SK-MEL-5 (cell line): ENCODE measurements at regions not wholly inside any gene's neighbourhood (a gene's known extent, or its start where the extent isn't known, plus 50 kb on each side); places are given as distances from the start of the nearest gene placed in this dataset.
"Not testable (repeated sequence)": the region's sequence is repeated elsewhere in the genome, so short reads cannot be mapped to it uniquely, and the experiment has no call there.

Source experiments
- DNase-seq: peaks from one replicate; pipeline ENCODE4 v3.0.0-alpha.2; 2016; ENCODE audit warnings: low read depth, low spot score
- in situ Hi-C: cut with HindIII; loops from 2 replicates; pipeline ENCODE4 v1.10.0; 2016; ENCODE audit warnings: low sequenced_read_pairs, high pct_unique_total_duplicates, low pct_unique_long_range_greater_than_20kb

- in situ Hi-C loops = no loop called here
- DNase-seq = no peak
These were observed 83.3 kb upstream of the RALGAPA2 start for GRCh38 chr20:20795721-20796120.

- in situ Hi-C loops = no loop called here
- no peak for DNase-seq
These were observed 82.7 kb upstream of the RALGAPA2 start for GRCh38 chr20:20795119-20795518.

- in situ Hi-C loops = no loop called here
- no peak for DNase-seq
These were observed 81.1 kb upstream of the RALGAPA2 start for GRCh38 chr20:20793591-20793990.

GRCh38 chr20:20791664-20792568, 79.5 kb upstream of the RALGAPA2 start:
- no peak for DNase-seq
- in situ Hi-C loops = no loop called here

- no peak for DNase-seq
- in situ Hi-C loops = no loop called here
These were observed 75.9 kb upstream of the RALGAPA2 start for GRCh38 chr20:20788308-20788707.

GRCh38 chr20:20786428-20786827, 74.0 kb upstream of the RALGAPA2 start:
- in situ Hi-C loops = no loop called here
- DNase-seq = no peak

GRCh38 chr20:20785226-20785625, 72.8 kb upstream of the RALGAPA2 start:
- DNase-seq = no peak
- in situ Hi-C loops = no loop called here

- in situ Hi-C loops, DNase-seq: not testable (repeated sequence)
These were observed 72.0 kb upstream of the RALGAPA2 start for GRCh38 chr20:20784450-20784849.

- in situ Hi-C loops = no loop called here
These were observed 71.0 kb upstream of the RALGAPA2 start for GRCh38 chr20:20783450-20783849.

GRCh38 chr20:20782755-20783154, 70.3 kb upstream of the RALGAPA2 start:
- in situ Hi-C loops = no loop called here

More at GRCh38 chr20:20783450-20783849, 71.0 kb upstream of the RALGAPA2 start:
- DNase-seq = no peak

GRCh38 chr20:20782231-20782630, 69.8 kb upstream of the RALGAPA2 start:
- in situ Hi-C loops = no loop called here
- DNase-seq = no peak

More at GRCh38 chr20:20782755-20783154, 70.3 kb upstream of the RALGAPA2 start:
- DNase-seq = no peak

GRCh38 chr20:20781029-20781428, 68.6 kb upstream of the RALGAPA2 start:
- in situ Hi-C loops = no loop called here
- no peak for DNase-seq

- no peak for DNase-seq
- in situ Hi-C loops = no loop called here
These were observed 67.8 kb upstream of the RALGAPA2 start for GRCh38 chr20:20780127-20780824.

- in situ Hi-C loops = no loop called here
- DNase-seq = no peak
These were observed 66.2 kb upstream of the RALGAPA2 start for GRCh38 chr20:20778676-20779075.

- in situ Hi-C loops = no loop called here
- no peak for DNase-seq
These were observed 60.1 kb upstream of the RALGAPA2 start for GRCh38 chr20:20772497-20773085.

- no peak for DNase-seq
- in situ Hi-C loops = no loop called here
These were observed 55.9 kb upstream of the RALGAPA2 start for GRCh38 chr20:20768202-20768815.

GRCh38 chr20:20765696-20766365, 53.4 kb upstream of the RALGAPA2 start:
- DNase-seq = no peak
- in situ Hi-C loops = no loop called here

- in situ Hi-C loops = no loop called here
- DNase-seq = no peak
These were observed 51.2 kb upstream of the RALGAPA2 start for GRCh38 chr20:20763650-20764049.
